ENCODE measurements at regions not wholly inside any gene's neighbourhood (a gene's known extent, or its start where the extent isn't known, plus 50 kb on each side); places are given as distances from the start of the nearest gene placed in this dataset.

- Mint-ChIP-seq H3K36me3 (ENCODE audit: low read depth) (no peaks in the 10 kb centered on the region), H3K27ac (no peak overlapping the region), H3K4me3 (no peak overlapping the region), H3K4me1 (ENCODE audit: low read depth) (peaks cover 4% of the 10 kb centered on the region), H3K27me3 (ENCODE audit: low read depth) (peaks cover 3% of the 10 kb centered on the region), H3K9me3 (ENCODE audit: insufficient read depth) (no peaks in the 10 kb centered on the region)
- ChIA-PET POLR2A (interaction anchor here (0.7 kb wide), 1 partner anchor 196 kb away, joined by 4 read pairs; the partner anchor contains the start of gene SLC38A6), CTCF (no interaction called here)
- DNase-seq: no peak
- no peak for ATAC-seq
Observed at GRCh38 chr14:61177279-61178225, 103.6 kb downstream of the TMEM30B start.

GRCh38 chr14:61176686-61177085 lies 104.5 kb downstream of the TMEM30B start:
- POLR2A ChIA-PET: no interaction called here
- DNase-seq (no peak), ATAC-seq (no peak)
- CTCF ChIA-PET: no interaction called here
- H3K27me3 Mint-ChIP-seq (ENCODE audit: low read depth): peaks cover 3% of the 10 kb centered on the region
- peaks cover 4% of the 10 kb centered on the region for H3K4me1 Mint-ChIP-seq (ENCODE audit: low read depth)
- no peaks in the 10 kb centered on the region for H3K36me3 Mint-ChIP-seq (ENCODE audit: low read depth)
- H3K27ac Mint-ChIP-seq: no peak overlapping the region
- no peaks in the 10 kb centered on the region for H3K9me3 Mint-ChIP-seq (ENCODE audit: insufficient read depth)
- H3K4me3 Mint-ChIP-seq: no peak overlapping the region

- Mint-ChIP-seq H3K27ac (no peak overlapping the region), H3K4me1 (ENCODE audit: low read depth) (peaks cover 4% of the 10 kb centered on the region), H3K9me3 (ENCODE audit: insufficient read depth) (no peaks in the 10 kb centered on the region), H3K36me3 (ENCODE audit: low read depth) (no peaks in the 10 kb centered on the region), H3K27me3 (ENCODE audit: low read depth) (peaks cover 8% of the 10 kb centered on the region), H3K4me3 (no peak overlapping the region)
- DNase-seq (no peak), ATAC-seq (no peak)
- POLR2A ChIA-PET: no interaction called here
- CTCF ChIA-PET: no interaction called here
Observed at GRCh38 chr14:61174987-61175386, 106.2 kb downstream of the TMEM30B start.

- ATAC-seq (no peak), DNase-seq (no peak)
- POLR2A ChIA-PET: no interaction called here
- CTCF ChIA-PET: no interaction called here
- Mint-ChIP-seq H3K9me3 (ENCODE audit: insufficient read depth) (no peaks in the 10 kb centered on the region), H3K4me3 (no peak overlapping the region), H3K27ac (no peak overlapping the region), H3K36me3 (ENCODE audit: low read depth) (no peaks in the 10 kb centered on the region), H3K27me3 (ENCODE audit: low read depth) (peaks cover 8% of the 10 kb centered on the region), H3K4me1 (ENCODE audit: low read depth) (peaks cover 4% of the 10 kb centered on the region)
Observed at GRCh38 chr14:61174441-61174891, 106.7 kb downstream of the TMEM30B start.

GRCh38 chr14:61171727-61172126 lies 109.4 kb downstream of the TMEM30B start:
- H3K9me3 Mint-ChIP-seq (ENCODE audit: insufficient read depth): no peaks in the 10 kb centered on the region
- ATAC-seq (no peak), DNase-seq (no peak)
- POLR2A ChIA-PET: no interaction called here
- H3K36me3 Mint-ChIP-seq (ENCODE audit: low read depth): no peaks in the 10 kb centered on the region
- CTCF ChIA-PET: no interaction called here
- no peak overlapping the region for H3K4me3 Mint-ChIP-seq
- H3K27ac Mint-ChIP-seq: no peak overlapping the region
- H3K27me3 Mint-ChIP-seq (ENCODE audit: low read depth): peaks cover 10% of the 10 kb centered on the region
- no peaks in the 10 kb centered on the region for H3K4me1 Mint-ChIP-seq (ENCODE audit: low read depth)

GRCh38 chr14:61168141-61168540 lies 113.0 kb downstream of the TMEM30B start:
- no peak for DNase-seq
- H3K4me3 Mint-ChIP-seq: no peak overlapping the region
- peaks cover 4% of the 10 kb centered on the region for H3K9me3 Mint-ChIP-seq (ENCODE audit: insufficient read depth)
- ChIA-PET CTCF (no interaction called here), POLR2A (no interaction called here)
- peaks cover 12% of the 10 kb centered on the region for H3K27me3 Mint-ChIP-seq (ENCODE audit: low read depth)
- no peaks in the 10 kb centered on the region for H3K4me1 Mint-ChIP-seq (ENCODE audit: low read depth)
- no peaks in the 10 kb centered on the region for H3K36me3 Mint-ChIP-seq (ENCODE audit: low read depth)
- ATAC-seq: no peak
- H3K27ac Mint-ChIP-seq: no peak overlapping the region

- Mint-ChIP-seq H3K9me3 (ENCODE audit: insufficient read depth) (peaks cover 4% of the 10 kb centered on the region), H3K4me3 (no peak overlapping the region), H3K27me3 (ENCODE audit: low read depth) (peaks cover 9% of the 10 kb centered on the region), H3K36me3 (ENCODE audit: low read depth) (no peaks in the 10 kb centered on the region), H3K27ac (no peak overlapping the region), H3K4me1 (ENCODE audit: low read depth) (no peaks in the 10 kb centered on the region)
- ATAC-seq: no peak
- DNase-seq: no peak
- ChIA-PET CTCF (no interaction called here), POLR2A (no interaction called here)
Observed at GRCh38 chr14:61167642-61168041, 113.5 kb downstream of the TMEM30B start.

- CTCF ChIA-PET: no interaction called here
- POLR2A ChIA-PET: no interaction called here
- H3K4me3 Mint-ChIP-seq: no peak overlapping the region
Observed at GRCh38 chr14:61160798-61161197, 120.3 kb downstream of the TMEM30B start.

GRCh38 chr14:61154641-61155040 lies 126.5 kb downstream of the TMEM30B start:
- CTCF ChIA-PET: no interaction called here
- H3K27me3 Mint-ChIP-seq (ENCODE audit: low read depth): peaks cover 6% of the 10 kb centered on the region
- H3K36me3 Mint-ChIP-seq (ENCODE audit: low read depth): no peaks in the 10 kb centered on the region
- no peak for DNase-seq
- no peaks in the 10 kb centered on the region for H3K9me3 Mint-ChIP-seq (ENCODE audit: insufficient read depth)
- no peak for ATAC-seq
- no peaks in the 10 kb centered on the region for H3K4me1 Mint-ChIP-seq (ENCODE audit: low read depth)
- POLR2A ChIA-PET: interaction anchor here (0.8 kb wide), 1 partner anchor 866 kb away, joined by 3 read pairs; no protein-coding TSS in a partner anchor
- H3K27ac Mint-ChIP-seq: no peak overlapping the region
- no peak overlapping the region for H3K4me3 Mint-ChIP-seq

More at GRCh38 chr14:61160798-61161197, 120.3 kb downstream of the TMEM30B start:
- Mint-ChIP-seq H3K4me1 (ENCODE audit: low read depth) (no peaks in the 10 kb centered on the region), H3K27ac (no peak overlapping the region), H3K27me3 (ENCODE audit: low read depth) (peaks cover 9% of the 10 kb centered on the region), H3K36me3 (ENCODE audit: low read depth) (no peaks in the 10 kb centered on the region), H3K9me3 (ENCODE audit: insufficient read depth) (peaks cover 4% of the 10 kb centered on the region)
- ATAC-seq (no peak), DNase-seq (no peak)

- H3K4me3 Mint-ChIP-seq: no peak overlapping the region
- no peaks in the 10 kb centered on the region for H3K36me3 Mint-ChIP-seq (ENCODE audit: low read depth)
- CTCF ChIA-PET: no interaction called here
- ATAC-seq: no peak
- H3K27me3 Mint-ChIP-seq (ENCODE audit: low read depth): peaks cover 9% of the 10 kb centered on the region
- no peak overlapping the region for H3K27ac Mint-ChIP-seq
- H3K9me3 Mint-ChIP-seq (ENCODE audit: insufficient read depth): no peaks in the 10 kb centered on the region
- H3K4me1 Mint-ChIP-seq (ENCODE audit: low read depth): no peaks in the 10 kb centered on the region
- DNase-seq: no peak
- POLR2A ChIA-PET: interaction anchor here (0.8 kb wide), 1 partner anchor 866 kb away, joined by 3 read pairs; no protein-coding TSS in a partner anchor
Observed at GRCh38 chr14:61153914-61154545, 127.1 kb downstream of the TMEM30B start.

GRCh38 chr14:61153431-61153830 lies 127.7 kb downstream of the TMEM30B start:
- DNase-seq (no peak), ATAC-seq (no peak)
- peaks cover 9% of the 10 kb centered on the region for H3K27me3 Mint-ChIP-seq (ENCODE audit: low read depth)
- POLR2A ChIA-PET: no interaction called here
- H3K9me3 Mint-ChIP-seq (ENCODE audit: insufficient read depth): no peaks in the 10 kb centered on the region
- H3K4me3 Mint-ChIP-seq: no peak overlapping the region
- H3K27ac Mint-ChIP-seq: no peak overlapping the region
- H3K36me3 Mint-ChIP-seq (ENCODE audit: low read depth): no peaks in the 10 kb centered on the region
- H3K4me1 Mint-ChIP-seq (ENCODE audit: low read depth): no peaks in the 10 kb centered on the region
- CTCF ChIA-PET: no interaction called here

- H3K4me1 Mint-ChIP-seq (ENCODE audit: low read depth): no peaks in the 10 kb centered on the region
- H3K4me3 Mint-ChIP-seq: no peak overlapping the region
- DNase-seq: no peak
Observed at GRCh38 chr14:61152851-61153364, 128.2 kb downstream of the TMEM30B start.

More at GRCh38 chr14:61152851-61153364, 128.2 kb downstream of the TMEM30B start:
- H3K36me3 Mint-ChIP-seq (ENCODE audit: low read depth): no peaks in the 10 kb centered on the region
- peaks cover 9% of the 10 kb centered on the region for H3K27me3 Mint-ChIP-seq (ENCODE audit: low read depth)
- no peak for ATAC-seq
- POLR2A ChIA-PET: no interaction called here
- CTCF ChIA-PET: no interaction called here
- no peak overlapping the region for H3K27ac Mint-ChIP-seq
- no peaks in the 10 kb centered on the region for H3K9me3 Mint-ChIP-seq (ENCODE audit: insufficient read depth)
